K562 (cell line): ENCODE measurements at regions not wholly inside any gene's neighbourhood (a gene's known extent, or its start where the extent isn't known, plus 50 kb on each side); places are given as distances from the start of the nearest gene placed in this dataset.

ENCODE experiments used
- ATAC-seq: fragments of 200-7000 bp; cut with Tn5 transposase; 3 replicates; pipeline ENCODE4 v1.9.1; 2020; ENCODE audit warnings: moderate library complexity
- BruUV-seq: library from RNA; stranded (reverse); fragments of 400-500 nt; replicated peaks from 2 replicates; lab custom pipeline; 2021; lab: Mats Ljungman, UMichigan
- CTCF ChIA-PET: fragments of 300-600 bp; formaldehyde crosslinking; extraction: SDS; loops from one replicate; lab custom pipeline; 2021; ENCODE audit warnings: low intra/inter-chr PET ratio; lab: Yijun Ruan, JAX
- POLR2A ChIA-PET: fragments of 300-600, 350-650 bp; sonication (Branson Sonifier 250); formaldehyde crosslinking; extraction: SDS; loops from one replicate; lab custom pipeline; 2021; ENCODE audit warnings: antibody characterized with exemption, inconsistent platforms; lab: Yijun Ruan, JAX
- DNase-seq, 4 experiments: peaks; one replicate each; pipeline versions ENCODE4 v3.0.0 to v3.0.0-alpha.2; 2011 to 2018; ENCODE audit warnings: low spot score in 3 of 4, mixed read lengths in 3 of 4; ENCODE audit errors: extremely low read depth in 1 of 4
- FAIRE-seq: peaks from 2 replicates; lab custom pipeline; 2011; peaks lifted over from hg19 to GRCh38; lab: Jason Lieb, UNC
- H2AFZ ChIP-seq: 2 replicates; pipeline ENCODE4 v1.6.0; 2011; ENCODE audit warnings: low read depth, low read length, control low read depth, inconsistent platforms
- H3K27ac ChIP-seq: fragments of 200-600 bp; 3 replicates; pipeline ENCODE4 v1.8.0; 2011; ENCODE audit warnings: low read depth, mild to moderate bottlenecking, control low read depth, inconsistent platforms, low read length, moderate library complexity, mixed read lengths; ENCODE audit errors: extremely low read depth
- H3K27me3 ChIP-seq, 2 experiments: fragments of 300-600 bp in 1 of 2; 2 replicates in 1 of 2; 3 replicates in 1 of 2; pipeline versions ENCODE4 v1.6.0 to v1.8.0; 2011; ENCODE audit warnings: inconsistent platforms in 2 of 2, low read length in 2 of 2, mild to moderate bottlenecking in 1 of 2, mixed read lengths in 1 of 2, moderate library complexity in 1 of 2; ENCODE audit not compliant: control insufficient read depth in 2 of 2, insufficient read depth in 2 of 2
- H3K36me3 ChIP-seq: fragments of 300-600 bp; 3 replicates; pipeline ENCODE4 v1.8.0; 2011; ENCODE audit warnings: mild to moderate bottlenecking, low read length, inconsistent platforms; ENCODE audit not compliant: control insufficient read depth, insufficient read depth
- H3K4me1 ChIP-seq, 2 experiments: fragments of 200-600 bp in 1 of 2; replicated peaks in 1 of 2; 2 replicates in 1 of 2; 3 replicates in 1 of 2; pipeline versions ENCODE4 v1.5.1 to v1.8.0; 2011; ENCODE audit warnings: inconsistent platforms in 2 of 2, low read length in 2 of 2, mild to moderate bottlenecking in 1 of 2, mixed read lengths in 1 of 2, moderate library complexity in 1 of 2; ENCODE audit not compliant: control insufficient read depth in 2 of 2, insufficient read depth in 2 of 2
- H3K4me2 ChIP-seq: 2 replicates; pipeline ENCODE4 v1.6.1; 2011; ENCODE audit warnings: low read length, control low read depth, inconsistent platforms, mixed read lengths; ENCODE audit not compliant: insufficient read depth
- H3K4me3 ChIP-seq: fragments of 200-600 bp; sonication (generic), shearing (Covaris generic); 2 replicates; pipeline ENCODE4 v1.5.1; 2016; ENCODE audit warnings: control low read depth, inconsistent platforms
- H3K79me2 ChIP-seq: fragments of 200-600 bp; 3 replicates; pipeline ENCODE4 v1.8.0; 2011; ENCODE audit warnings: low read length, inconsistent platforms; ENCODE audit not compliant: control insufficient read depth, insufficient read depth
- H3K9ac ChIP-seq, 2 experiments: 2 replicates each; pipeline versions ENCODE4 v1.6.0 to v1.6.1; 2011; ENCODE audit warnings: low read depth in 2 of 2, low read length in 2 of 2, control low read depth in 1 of 2, inconsistent platforms in 1 of 2, mild to moderate bottlenecking in 1 of 2, mixed read lengths in 1 of 2; ENCODE audit not compliant: insufficient read depth in 1 of 2
- H3K9me1 ChIP-seq: one replicate; pipeline ENCODE4 v1.6.0; 2011; ENCODE audit warnings: inconsistent platforms, mild to moderate bottlenecking, low read length, moderate library complexity; ENCODE audit not compliant: control insufficient read depth, insufficient read depth
- H3K9me3 ChIP-seq: replicated peaks from 2 replicates; pipeline ENCODE4 v1.5.1; 2011; ENCODE audit warnings: low read depth, low read length, inconsistent platforms; ENCODE audit not compliant: control insufficient read depth, insufficient read depth
- H4K20me1 ChIP-seq: replicated peaks from 2 replicates; pipeline ENCODE4 v1.6.1; 2011; ENCODE audit warnings: low read length, inconsistent platforms, mixed read lengths; ENCODE audit not compliant: control insufficient read depth, insufficient read depth
- ATF7 ChIP-seq: fragments of 450-650 bp; IDR thresholded peaks from 2 replicates; pipeline ENCODE4 v1.7.1; 2014; ENCODE audit warnings: mild to moderate bottlenecking, moderate library complexity
- CBFA2T3 ChIP-seq: fragments of 450-650 bp; IDR thresholded peaks from 2 replicates; pipeline ENCODE4 v1.6.1; 2017
- CBX5 ChIP-seq: IDR thresholded peaks from 2 replicates; pipeline ENCODE4 v1.6.1; 2014; ENCODE audit warnings: low read depth, borderline replicate concordance
- CEBPB ChIP-seq: fragments of 450-650 bp; IDR thresholded peaks from 2 replicates; pipeline ENCODE4 v1.6.1; 2016; ENCODE audit warnings: missing genetic modification characterization, missing compliant biosample characterization
- ETV5 ChIP-seq: sonication (generic); formaldehyde crosslinking; IDR thresholded peaks from 2 replicates; pipeline ENCODE4 v1.4.0; 2020; ENCODE audit warnings: low read depth, mild to moderate bottlenecking, missing genetic modification reagents
- FOXA1 ChIP-seq: fragments of 450-650 bp; IDR thresholded peaks from 2 replicates; pipeline ENCODE4 v1.6.1; 2016; ENCODE audit warnings: mild to moderate bottlenecking, borderline replicate concordance
- GATAD2A ChIP-seq: fragments of 450-650 bp; IDR thresholded peaks from 2 replicates; pipeline ENCODE4 v1.6.1; 2017
- GTF2A2 ChIP-seq: IDR thresholded peaks from 2 replicates; pipeline ENCODE4 v1.6.1; 2016; ENCODE audit warnings: mild to moderate bottlenecking, missing genetic modification characterization, missing compliant biosample characterization
- JUND ChIP-seq, 2 experiments: IDR thresholded peaks; 2 replicates in 1 of 2; 3 replicates in 1 of 2; pipeline ENCODE4 v1.6.1; 2011; ENCODE audit warnings: borderline replicate concordance in 2 of 2, low read depth in 2 of 2, low read length in 2 of 2, improper control_type of control experiment in 1 of 2, missing biosample characterization in 1 of 2, missing genetic modification characterization in 1 of 2, missing genetic modification reagents in 1 of 2
- KDM4B ChIP-seq, 2 experiments: fragments of 450-650 bp in 1 of 2; sonication (generic) in 1 of 2; IDR thresholded peaks; 2 replicates each; pipeline ENCODE4 v1.6.1; 2016 to 2017; ENCODE audit warnings: borderline replicate concordance in 2 of 2, antibody characterized with exemption in 1 of 2, low read depth in 1 of 2, mild to moderate bottlenecking in 1 of 2
- LCOR ChIP-seq: sonication (generic); formaldehyde crosslinking; IDR thresholded peaks from 2 replicates; pipeline ENCODE4 v1.8.0; 2022; ENCODE audit warnings: mild to moderate bottlenecking, missing genetic modification reagents
- MCM3 ChIP-seq: fragments of 450-650 bp; IDR thresholded peaks from 2 replicates; pipeline ENCODE4 v1.6.1; 2016
- MEF2D ChIP-seq: conservative IDR thresholded peaks from 2 replicates; pipeline ENCODE4 v1.6.1; 2016; ENCODE audit warnings: low read depth, missing genetic modification characterization, missing compliant biosample characterization
- MEIS2 ChIP-seq: fragments of 450-650 bp; IDR thresholded peaks from 2 replicates; pipeline ENCODE4 v1.6.1; 2014; ENCODE audit warnings: mild to moderate bottlenecking; ENCODE audit not compliant: partially characterized antibody
- NR1H2 ChIP-seq: sonication (generic); formaldehyde crosslinking; IDR thresholded peaks from 2 replicates; pipeline ENCODE4 v1.4.0; 2020; ENCODE audit warnings: mild to moderate bottlenecking, missing genetic modification reagents
- NRF1 ChIP-seq, 2 experiments: fragments of 450-650 bp; IDR thresholded peaks in 1 of 2; conservative IDR thresholded peaks in 1 of 2; 2 replicates each; pipeline ENCODE4 v1.6.1; 2014; ENCODE audit warnings: mild to moderate bottlenecking in 2 of 2
- PHF20 ChIP-seq: fragments of 450-650 bp; IDR thresholded peaks from 2 replicates; pipeline ENCODE4 v1.6.1; 2018; ENCODE audit not compliant: partially characterized antibody
- SETDB1 ChIP-seq: IDR thresholded peaks from one replicate; pipeline ENCODE4 v1.6.1; 2012; ENCODE audit warnings: low read length, control low read depth, inconsistent platforms
- SMARCE1 ChIP-seq: fragments of 450-650 bp; IDR thresholded peaks from 2 replicates; pipeline ENCODE4 v1.7.1; 2016; ENCODE audit warnings: mild to moderate bottlenecking
- TEAD4 ChIP-seq, 2 experiments: sonication (generic) in 1 of 2; formaldehyde crosslinking in 1 of 2; IDR thresholded peaks; 2 replicates each; pipeline versions ENCODE4 v1.6.1 to v1.8.0; 2012 to 2022; ENCODE audit warnings: borderline replicate concordance in 1 of 2, inconsistent platforms in 1 of 2, low read length in 1 of 2, mild to moderate bottlenecking in 1 of 2, missing genetic modification reagents in 1 of 2
- ZKSCAN3 ChIP-seq: fragments of 250-450 bp; sonication (Bioruptor Pico); IDR thresholded peaks from 2 replicates; pipeline ENCODE4 v1.4.0; 2020
- in situ Hi-C: fragments of 300-500 bp; cut with MboI; formaldehyde crosslinking; loops from 4 replicates; pipeline ENCODE4 v1.15.0; 2018; ENCODE audit warnings: inconsistent platforms, mixed read lengths
- intact Hi-C: fragments of 100-400 bp; cut with micrococcal nuclease; formaldehyde crosslinking; loops from 2 replicates; pipeline ENCODE4 v1.14.2; 2022
- TF ChIP-seq, protein P1 (sequence below): fragments of 250-450 bp; sonication (Bioruptor Pico); IDR thresholded peaks from 2 replicates; pipeline ENCODE4 v1.8.0; 2021; ENCODE audit warnings: moderate library complexity, mild to moderate bottlenecking, inconsistent platforms

- TF ChIP-seq JUND (IDR thresholded peaks at IDR 0.05; ENCODE audit: borderline replicate concordance, low read depth, low read length) = peak; percentile 65; the same call in 1 of the 2 replicates
- peak; percentile 58; the same call in 2 of the 3 replicates for TF ChIP-seq JUND (tag; IDR thresholded peaks at IDR 0.05; ENCODE audit: borderline replicate concordance, low read depth, low read length)
- TF ChIP-seq, protein P1, sequence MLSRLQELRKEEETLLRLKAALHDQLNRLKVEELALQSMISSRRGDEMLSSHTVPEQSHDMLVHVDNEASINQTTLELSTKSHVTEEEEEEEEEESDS = no peak
- TF ChIP-seq MCM3 = no peak
- no peak for TF ChIP-seq GATAD2A
- TF ChIP-seq ZKSCAN3 (CRISPR knock-in tag) = no peak
- TF ChIP-seq NR1H2 = no peak
- peak; percentile 10 for TF ChIP-seq MEIS2
- TF ChIP-seq CBFA2T3 = peak; percentile 55
- TF ChIP-seq CEBPB (tag) = no peak
Observed at GRCh38 chr12:76641961-76642360, 82.4 kb upstream of the OSBPL8 start (continued).

DNA sequence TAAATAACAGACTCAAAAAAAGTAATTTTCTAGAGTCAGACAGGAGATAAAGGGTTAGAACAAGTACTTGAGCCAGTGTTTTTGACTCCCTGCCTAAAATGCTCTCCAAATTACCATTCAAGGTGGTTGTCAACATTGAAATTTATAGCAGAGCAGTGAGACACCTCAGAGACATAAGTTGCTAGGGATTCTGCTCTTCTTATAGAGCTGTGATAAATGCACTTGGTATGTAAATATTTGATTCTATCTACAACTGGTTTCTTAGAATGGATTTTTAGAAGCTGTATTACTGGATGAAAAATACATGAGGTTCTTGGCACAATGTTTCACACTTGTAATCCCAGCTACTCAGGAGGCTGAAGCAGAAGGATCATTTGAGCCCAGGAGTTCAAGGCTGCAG, 83.9 kb upstream of the OSBPL8 start:
- H3K4me2 ChIP-seq = no peak overlapping the region
- no peak overlapping the region for H3K9ac ChIP-seq
- no peaks in the 10 kb centered on the region for H3K36me3 ChIP-seq
- intact Hi-C loops = no loop called here
- BruUV-seq = no TSS peak
- in situ Hi-C loops = no loop called here
- no peaks in the 10 kb centered on the region for H3K9me1 ChIP-seq
- no peaks in the 10 kb centered on the region for H3K27me3 ChIP-seq
- FAIRE-seq (no peak), DNase-seq (no peak), ATAC-seq (no peak)
- H4K20me1 ChIP-seq = no peaks in the 10 kb centered on the region
- H2AFZ ChIP-seq = no peak overlapping the region
- H3K27ac ChIP-seq = no peak overlapping the region
- H3K9me3 ChIP-seq = no peaks in the 10 kb centered on the region
- no peaks in the 10 kb centered on the region for H3K79me2 ChIP-seq
- no peak for TF ChIP-seq NRF1 (conservative IDR thresholded peaks at IDR 0.05 in 1 of 2, IDR thresholded peaks at IDR 0.05 in 1 of 2)
- no peak for TF ChIP-seq ETV5
- no peak for TF ChIP-seq NR1H2
- TF ChIP-seq MEF2D (tag) = no peak
- no peak for TF ChIP-seq FOXA1
- no peak for TF ChIP-seq KDM4B (IDR thresholded peaks at IDR 0.05; ENCODE audit: borderline replicate concordance in 2 of 2, low read depth in 1 of 2)
- TF ChIP-seq GTF2A2 (tag) = no peak
- TF ChIP-seq ATF7 = no peak
- no peak for TF ChIP-seq PHF20
- TF ChIP-seq TEAD4 (IDR thresholded peaks at IDR 0.05; ENCODE audit: low read length) = no peak
- no peak for TF ChIP-seq TEAD4 (CRISPR knock-in tag; IDR thresholded peaks at IDR 0.05; ENCODE audit: borderline replicate concordance)
- no peak for TF ChIP-seq LCOR (CRISPR knock-in tag)
- TF ChIP-seq SETDB1 = no peak
- no peak for TF ChIP-seq SMARCE1
- no peak for TF ChIP-seq CBX5
- peaks cover 0 to 4% of the 10 kb centered on the region in 2 experiments; a peak in 2 of 5 replicates for H3K4me1 ChIP-seq
- ChIA-PET POLR2A (interaction anchor here (0.7 kb wide), 1 partner anchor 8 kb away, joined by 4 read pairs; no protein-coding TSS in a partner anchor), CTCF (no interaction called here)
- H3K4me3 ChIP-seq = no peak overlapping the region
